Erythroblast (primary cell): ENCODE measurements at regions not wholly inside any gene's neighbourhood (a gene's known extent, or its start where the extent isn't known, plus 50 kb on each side); places are given as distances from the start of the nearest gene placed in this dataset.

ENCODE experiments used
- GATA1 ChIP-seq: IDR thresholded peaks from 2 replicates; pipeline ENCODE4 v1.6.1; 2011; ENCODE audit warnings: low read depth, mild to moderate bottlenecking, control low read depth, low read length, moderate library complexity
- POLR2A ChIP-seq: IDR thresholded peaks from 2 replicates; pipeline ENCODE4 v1.6.1; 2011; ENCODE audit warnings: mild to moderate bottlenecking, low read length

GRCh38 chr4:155081222-155081621, 127.2 kb upstream of the NPY2R start:
- TF ChIP-seq POLR2A = no peak
- TF ChIP-seq GATA1 = no peak
